NT2/D1 (cell line): ENCODE measurements at regions not wholly inside any gene's neighbourhood (a gene's known extent, or its start where the extent isn't known, plus 50 kb on each side); places are given as distances from the start of the nearest gene placed in this dataset.

Experiments used
- SUZ12 ChIP-seq: IDR thresholded peaks from 2 replicates; pipeline ENCODE4 v1.6.1; 2011; ENCODE audit not compliant: insufficient read length, insufficient read depth; ENCODE audit errors: extremely low read depth
- YY1 ChIP-seq: IDR thresholded peaks from 2 replicates; pipeline ENCODE4 v1.6.1; 2011; ENCODE audit not compliant: insufficient read length, insufficient read depth
- ZNF274 ChIP-seq: IDR thresholded peaks from 2 replicates; pipeline ENCODE4 v1.6.1; 2011; ENCODE audit warnings: mild to moderate bottlenecking, low read depth, low read length

GRCh38 chr11:116283300-116283699 lies 489.5 kb downstream of the BUD13 start:
- TF ChIP-seq SUZ12: no peak
- TF ChIP-seq ZNF274: no peak
- no peak for TF ChIP-seq YY1
